HepG2 (cell line): ENCODE measurements at regions not wholly inside any gene's neighbourhood (a gene's known extent, or its start where the extent isn't known, plus 50 kb on each side); places are given as distances from the start of the nearest gene placed in this dataset.

Experiments used
- ATAC-seq: fragments of 200-7000 bp; cut with Tn5 transposase; 3 replicates; pipeline ENCODE4 v1.9.1; 2020; ENCODE audit warnings: mild to moderate bottlenecking, moderate library complexity
- BruUV-seq: library from RNA; stranded (reverse); fragments of 400-500 nt; replicated peaks from 2 replicates; lab custom pipeline; 2021; lab: Mats Ljungman, UMichigan
- CTCF ChIA-PET: fragments of 300-600 bp; formaldehyde crosslinking; extraction: SDS; loops from one replicate; lab custom pipeline; 2021; ENCODE audit warnings: low total read pairs, inconsistent platforms, low intra/inter-chr PET ratio; lab: Yijun Ruan, JAX
- POLR2A ChIA-PET: fragments of 350-600 bp; sonication (Branson Sonifier 250); formaldehyde crosslinking; loops from one replicate; lab custom pipeline; 2020; ENCODE audit warnings: antibody characterized with exemption, inconsistent platforms; lab: Yijun Ruan, JAX
- DNase-seq: peaks from one replicate; pipeline ENCODE4 v3.0.0-alpha.2; 2015; ENCODE audit warnings: low spot score
- FAIRE-seq: peaks from 3 replicates; lab custom pipeline; 2011; peaks lifted over from hg19 to GRCh38; lab: Jason Lieb, UNC
- H2AFZ ChIP-seq: one replicate; pipeline ENCODE4 v1.6.1; 2011; ENCODE audit warnings: low read length, inconsistent platforms
- H3K27ac ChIP-seq: fragments of 300-600 bp; 3 replicates; pipeline ENCODE4 v1.8.0; 2011; ENCODE audit warnings: mixed run types, mild to moderate bottlenecking, mixed read lengths, low read length, inconsistent platforms; ENCODE audit not compliant: insufficient read depth; ENCODE audit errors: extremely low read length
- H3K27me3 ChIP-seq, 2 experiments: fragments of 200-600 bp in 1 of 2; 2 replicates in 1 of 2; 3 replicates in 1 of 2; pipeline versions ENCODE4 v1.6.0 to v1.8.0; 2011; ENCODE audit warnings: low read length in 2 of 2, mild to moderate bottlenecking in 2 of 2, moderate library complexity in 2 of 2, inconsistent platforms in 1 of 2; ENCODE audit not compliant: insufficient read depth in 2 of 2, control insufficient read depth in 1 of 2
- H3K36me3 ChIP-seq, 2 experiments: fragments of 200-600 bp in 1 of 2; replicated peaks in 1 of 2; 2 replicates in 1 of 2; 3 replicates in 1 of 2; pipeline versions ENCODE4 v1.5.1 to v1.8.0; 2011; ENCODE audit warnings: low read length in 2 of 2, inconsistent platforms in 1 of 2; ENCODE audit not compliant: insufficient read depth in 2 of 2, control insufficient read depth in 1 of 2
- H3K4me1 ChIP-seq: 2 replicates; pipeline ENCODE4 v1.5.1; 2012; ENCODE audit warnings: low read length, inconsistent platforms; ENCODE audit not compliant: insufficient read depth
- H3K4me2 ChIP-seq: 2 replicates; pipeline ENCODE4 v1.6.0; 2011; ENCODE audit warnings: low read depth, low read length, inconsistent platforms
- H3K4me3 ChIP-seq, 3 experiments: fragments of 200-600 bp in 1 of 3; sonication (generic), shearing (Covaris generic) in 1 of 3; replicated peaks in 1 of 3; 2 replicates each; pipeline ENCODE4 v1.5.1; 2011 to 2016; ENCODE audit warnings: low read length in 3 of 3, inconsistent platforms in 2 of 3, low read depth in 2 of 3, mild to moderate bottlenecking in 2 of 3, control low read depth in 1 of 3, mixed read lengths in 1 of 3; ENCODE audit not compliant: insufficient read depth in 1 of 3
- H3K79me2 ChIP-seq: one replicate; pipeline ENCODE4 v1.6.1; 2011; ENCODE audit warnings: low read length, inconsistent platforms; ENCODE audit not compliant: insufficient read depth
- H3K9ac ChIP-seq: 2 replicates; pipeline ENCODE4 v1.6.0; 2011; ENCODE audit warnings: mild to moderate bottlenecking, low read depth, low read length, inconsistent platforms; ENCODE audit not compliant: insufficient read depth
- H3K9me3 ChIP-seq: 2 replicates; pipeline ENCODE4 v1.5.1; 2012; ENCODE audit warnings: mild to moderate bottlenecking, low read length
- H4K20me1 ChIP-seq: 2 replicates; pipeline ENCODE4 v1.6.0; 2011; ENCODE audit warnings: inconsistent platforms, mild to moderate bottlenecking, low read length, moderate library complexity; ENCODE audit not compliant: insufficient read depth
- ARNTL ChIP-seq: sonication (generic); formaldehyde crosslinking; IDR thresholded peaks from 2 replicates; pipeline ENCODE4 v1.4.0; 2020; ENCODE audit warnings: mild to moderate bottlenecking, missing genetic modification reagents
- BORCS8-MEF2B ChIP-seq: sonication (generic); formaldehyde crosslinking; IDR thresholded peaks from 2 replicates; pipeline ENCODE4 v1.8.0; 2022; ENCODE audit warnings: mild to moderate bottlenecking, missing genetic modification reagents
- CBX2 ChIP-seq, 2 experiments: fragments of 200-600 bp in 1 of 2; sonication (generic); formaldehyde crosslinking in 1 of 2; IDR thresholded peaks; 2 replicates each; pipeline versions ENCODE4 v1.7.0 to v1.8.1; 2018 to 2022; ENCODE audit warnings: low read depth in 2 of 2, low read length in 1 of 2, mild to moderate bottlenecking in 1 of 2, missing genetic modification reagents in 1 of 2
- CREB1 ChIP-seq, 2 experiments: fragments of 450-650 bp in 1 of 2; IDR thresholded peaks; 2 replicates each; pipeline ENCODE4 v1.6.1; 2016 to 2017; ENCODE audit warnings: control low read depth in 1 of 2, mild to moderate bottlenecking in 1 of 2, missing compliant biosample characterization in 1 of 2, missing genetic modification characterization in 1 of 2
- FOXM1 ChIP-seq: sonication (generic); formaldehyde crosslinking; IDR thresholded peaks from 2 replicates; pipeline ENCODE4 v1.5.0; 2020; ENCODE audit warnings: missing genetic modification reagents
- GATAD2A ChIP-seq: IDR thresholded peaks from 2 replicates; pipeline ENCODE4 v1.6.1; 2016
- SRF ChIP-seq: IDR thresholded peaks from 2 replicates; pipeline ENCODE4 v1.6.1; 2011; ENCODE audit warnings: mild to moderate bottlenecking, low read depth, low read length, moderate library complexity
- ZBTB3 ChIP-seq: sonication (generic); formaldehyde crosslinking; IDR thresholded peaks from 2 replicates; pipeline ENCODE4 v1.4.0; 2020; ENCODE audit warnings: low read depth, mild to moderate bottlenecking, moderate library complexity, missing genetic modification reagents, borderline replicate concordance
- ZFP62 ChIP-seq: sonication (generic); formaldehyde crosslinking; IDR thresholded peaks from 2 replicates; pipeline ENCODE4 v1.4.0; 2020; ENCODE audit warnings: missing genetic modification reagents
- ZKSCAN8 ChIP-seq: IDR thresholded peaks from 2 replicates; pipeline ENCODE4 v1.6.1; 2016; ENCODE audit warnings: borderline replicate concordance, missing genetic modification reagents, missing compliant biosample characterization
- ZNF543 ChIP-seq: sonication (generic); formaldehyde crosslinking; IDR thresholded peaks from 2 replicates; pipeline ENCODE4 v1.4.0; 2020; ENCODE audit warnings: mild to moderate bottlenecking, missing genetic modification reagents
- ZNF562 ChIP-seq: sonication (generic); formaldehyde crosslinking; IDR thresholded peaks from 2 replicates; pipeline ENCODE4 v1.8.0; 2022; ENCODE audit warnings: missing genetic modification reagents, borderline replicate concordance
- ZNF607 ChIP-seq: sonication (generic); formaldehyde crosslinking; IDR thresholded peaks from 2 replicates; pipeline ENCODE4 v1.5.1; 2020; ENCODE audit warnings: missing genetic modification reagents, mild to moderate bottlenecking, borderline replicate concordance
- ZNF766 ChIP-seq: sonication (generic); formaldehyde crosslinking; IDR thresholded peaks from 2 replicates; pipeline ENCODE4 v1.5.0; 2020; ENCODE audit warnings: missing genetic modification reagents, borderline replicate concordance
- WGBS: methylation state at CpG from one replicate; pipeline ENCODE4 v1.1.6; 2017; ENCODE audit warnings: low lambda C conversion rate; 5-methylcytosine and 5-hydroxymethylcytosine counted together
- in situ Hi-C: cut with HindIII; loops from 2 replicates; pipeline ENCODE4 v1.10.0; 2017; ENCODE audit warnings: low pct_unique_long_range_greater_than_20kb; ENCODE audit not compliant: extremely low pct_ligation_motif_present
- intact Hi-C: fragments of 100-400 bp; cut with micrococcal nuclease; formaldehyde crosslinking; loops from one replicate; pipeline ENCODE4 v1.10.0; 2022; ENCODE audit not compliant: unreplicated experiment

GRCh38 chr3:189486556-189486955 is 144.6 kb upstream of the TP63 start:
- DNase-seq (no peak), ATAC-seq (no peak), FAIRE-seq (no peak)
- in situ Hi-C loops: no loop called here
- POLR2A ChIA-PET: no interaction called here
- H3K27ac ChIP-seq: no peak overlapping the region
- WGBS: 22% methylated on average over 2 of the region's 2 CpGs
- no peaks in the 10 kb centered on the region for H3K79me2 ChIP-seq
- H3K27me3 ChIP-seq: no peaks in the 10 kb centered on the region
- H3K4me2 ChIP-seq: no peak overlapping the region
- no peaks in the 10 kb centered on the region for H3K36me3 ChIP-seq
- TF ChIP-seq CBX2 (IDR thresholded peaks at IDR 0.05; ENCODE audit: low read depth, low read length): no peak
- no peak for TF ChIP-seq CBX2 (CRISPR knock-in tag; IDR thresholded peaks at IDR 0.05; ENCODE audit: low read depth)
- TF ChIP-seq ZFP62 (CRISPR knock-in tag): no peak
- TF ChIP-seq CREB1 (IDR thresholded peaks at IDR 0.05): peak; percentile 23; the same call in 1 of the 2 replicates
- TF ChIP-seq CREB1 (CRISPR knock-in tag; IDR thresholded peaks at IDR 0.05): no peak
- TF ChIP-seq FOXM1 (CRISPR knock-in tag): no peak
- TF ChIP-seq GATAD2A (CRISPR knock-in tag): no peak
- no peak for TF ChIP-seq ZBTB3
- H3K4me1 ChIP-seq: no peaks in the 10 kb centered on the region
- H2AFZ ChIP-seq: no peak overlapping the region
- intact Hi-C loops: no loop called here
- no TSS peak for BruUV-seq
- CTCF ChIA-PET: no interaction called here
- no peak overlapping the region for H3K4me3 ChIP-seq
- no peak overlapping the region for H3K9ac ChIP-seq
- no peaks in the 10 kb centered on the region for H4K20me1 ChIP-seq
- H3K9me3 ChIP-seq: no peaks in the 10 kb centered on the region

GRCh38 chr3:189488241-189488767 is 142.9 kb upstream of the TP63 start:
- intact Hi-C loops (no loop called here), in situ Hi-C loops (no loop called here)
- H3K4me1 ChIP-seq: no peaks in the 10 kb centered on the region
- no TSS peak for BruUV-seq
- no peaks in the 10 kb centered on the region for H3K9me3 ChIP-seq
- H3K9ac ChIP-seq: no peak overlapping the region
- no peak overlapping the region for H3K4me3 ChIP-seq
- H2AFZ ChIP-seq: no peak overlapping the region
- POLR2A ChIA-PET: no interaction called here
- DNase-seq: no peak
- H3K36me3 ChIP-seq: no peaks in the 10 kb centered on the region
- no peaks in the 10 kb centered on the region for H3K79me2 ChIP-seq
- no peak for ATAC-seq
- FAIRE-seq: no peak
- WGBS: 2% methylated on average over 6 of the region's 9 CpGs
- no peak for TF ChIP-seq ZNF766 (CRISPR knock-in tag)
- TF ChIP-seq SRF: no peak
- TF ChIP-seq ZNF607 (CRISPR knock-in tag): no peak
- TF ChIP-seq ZKSCAN8: no peak
- no peak for TF ChIP-seq ZNF562 (CRISPR knock-in tag)
- no peak for TF ChIP-seq BORCS8-MEF2B (CRISPR knock-in tag)
- no peak for TF ChIP-seq ZNF543 (CRISPR knock-in tag)
- no peak for TF ChIP-seq ARNTL
- CTCF ChIA-PET: no interaction called here
- no peaks in the 10 kb centered on the region for H4K20me1 ChIP-seq
- H3K27me3 ChIP-seq: no peaks in the 10 kb centered on the region
- no peak overlapping the region for H3K4me2 ChIP-seq
- no peak overlapping the region for H3K27ac ChIP-seq
